Activated CD8-positive, alpha-beta memory T cell treated with anti-CD3 and anti-CD28 coated beads, Interleukin-2, amount 10 ng/mL, durations not matched to agents 7 days and 5 days (primary cell): ENCODE measurements at regions not wholly inside any gene's neighbourhood (a gene's known extent, or its start where the extent isn't known, plus 50 kb on each side); places are given as distances from the start of the nearest gene placed in this dataset.

ENCODE experiments used
- ATAC-seq: fragments of 150-1000 bp; cut with Tn5 transposase; one replicate; pipeline ENCODE4 v1.10.0; 2021; ENCODE audit warnings: moderate library complexity
- CTCF ChIA-PET: fragments of 350-600 bp; sonication (Branson Sonifier 250); formaldehyde crosslinking; loops from one replicate; lab custom pipeline; 2021; ENCODE audit warnings: antibody characterized with exemption; lab: Charles Lee
- DNase-seq: peaks from one replicate; pipeline ENCODE4 v3.0.0-alpha.2; 2020
- H3K27ac Mint-ChIP-seq: one replicate; pipeline ENCODE4 v1.8.0; 2021; ENCODE audit warnings: mild to moderate bottlenecking, mixed read lengths
- H3K27me3 Mint-ChIP-seq: one replicate; pipeline ENCODE4 v1.8.0; 2021; ENCODE audit warnings: mixed read lengths
- H3K36me3 Mint-ChIP-seq: one replicate; pipeline ENCODE4 v1.8.0; 2021; ENCODE audit warnings: mild to moderate bottlenecking, mixed read lengths
- H3K4me1 Mint-ChIP-seq: one replicate; pipeline ENCODE4 v1.8.0; 2021; ENCODE audit warnings: mixed read lengths
- H3K4me3 Mint-ChIP-seq: one replicate; pipeline ENCODE4 v1.8.0; 2021; ENCODE audit warnings: mild to moderate bottlenecking, moderate library complexity, mixed read lengths
- H3K9me3 Mint-ChIP-seq: one replicate; pipeline ENCODE4 v1.8.0; 2022; ENCODE audit warnings: low read depth, mixed read lengths

GRCh38 chr3:193874997-193875593 is 260.9 kb upstream of the HES1 start:
- no peaks in the 10 kb centered on the region for H3K9me3 Mint-ChIP-seq
- H3K27me3 Mint-ChIP-seq = peaks cover 41% of the 10 kb centered on the region
- DNase-seq = no peak
- H3K36me3 Mint-ChIP-seq = no peaks in the 10 kb centered on the region
- H3K4me3 Mint-ChIP-seq = no peak overlapping the region
- CTCF ChIA-PET = no interaction called here
- ATAC-seq = no peak
- peaks cover 5% of the 10 kb centered on the region for H3K4me1 Mint-ChIP-seq
- no peak overlapping the region for H3K27ac Mint-ChIP-seq

- peaks cover 34% of the 10 kb centered on the region for H3K27me3 Mint-ChIP-seq
- ATAC-seq (no peak), DNase-seq (no peak)
- no peaks in the 10 kb centered on the region for H3K36me3 Mint-ChIP-seq
- H3K4me1 Mint-ChIP-seq = peaks cover 2% of the 10 kb centered on the region
- H3K27ac Mint-ChIP-seq = no peak overlapping the region
- H3K9me3 Mint-ChIP-seq = no peaks in the 10 kb centered on the region
- CTCF ChIA-PET = no interaction called here
- H3K4me3 Mint-ChIP-seq = no peak overlapping the region
Measured at GRCh38 chr3:193875601-193876321, 260.2 kb upstream of the HES1 start.

GRCh38 chr3:193879099-193879863 is 256.7 kb upstream of the HES1 start:
- Mint-ChIP-seq H3K36me3 (no peaks in the 10 kb centered on the region), H3K9me3 (no peaks in the 10 kb centered on the region), H3K27ac (no peak overlapping the region), H3K4me3 (no peak overlapping the region), H3K4me1 (no peaks in the 10 kb centered on the region), H3K27me3 (peaks cover 29% of the 10 kb centered on the region)
- CTCF ChIA-PET = no interaction called here
- ATAC-seq (no peak), DNase-seq (no peak)

GRCh38 chr3:193879864-193880242 is 256.1 kb upstream of the HES1 start:
- H3K36me3 Mint-ChIP-seq = no peaks in the 10 kb centered on the region
- H3K27me3 Mint-ChIP-seq = peaks cover 27% of the 10 kb centered on the region
- ATAC-seq (no peak), DNase-seq (no peak)
- no peak overlapping the region for H3K4me3 Mint-ChIP-seq
- H3K27ac Mint-ChIP-seq = no peak overlapping the region
- H3K4me1 Mint-ChIP-seq = no peaks in the 10 kb centered on the region
- CTCF ChIA-PET = no interaction called here
- H3K9me3 Mint-ChIP-seq = no peaks in the 10 kb centered on the region

GRCh38 chr3:193882091-193882490 is 253.9 kb upstream of the HES1 start:
- no peak for DNase-seq
- CTCF ChIA-PET = no interaction called here
- Mint-ChIP-seq H3K27me3 (peaks cover 16% of the 10 kb centered on the region), H3K4me3 (no peak overlapping the region), H3K9me3 (no peaks in the 10 kb centered on the region), H3K27ac (no peak overlapping the region), H3K36me3 (no peaks in the 10 kb centered on the region), H3K4me1 (no peaks in the 10 kb centered on the region)
- no peak for ATAC-seq

- no peak overlapping the region for H3K4me3 Mint-ChIP-seq
- peaks cover 12% of the 10 kb centered on the region for H3K27me3 Mint-ChIP-seq
- no peaks in the 10 kb centered on the region for H3K36me3 Mint-ChIP-seq
- no peaks in the 10 kb centered on the region for H3K4me1 Mint-ChIP-seq
- H3K27ac Mint-ChIP-seq = no peak overlapping the region
- H3K9me3 Mint-ChIP-seq = no peaks in the 10 kb centered on the region
- ATAC-seq (no peak), DNase-seq (no peak)
- CTCF ChIA-PET = no interaction called here
Measured at GRCh38 chr3:193883551-193883950, 252.4 kb upstream of the HES1 start.

- CTCF ChIA-PET = no interaction called here
- Mint-ChIP-seq H3K36me3 (no peaks in the 10 kb centered on the region), H3K27me3 (peaks cover 11% of the 10 kb centered on the region), H3K4me3 (no peak overlapping the region), H3K4me1 (no peaks in the 10 kb centered on the region), H3K27ac (no peak overlapping the region), H3K9me3 (no peaks in the 10 kb centered on the region)
- ATAC-seq (no peak), DNase-seq (no peak)
Measured at GRCh38 chr3:193884027-193884426, 251.9 kb upstream of the HES1 start.

- no peaks in the 10 kb centered on the region for H3K4me1 Mint-ChIP-seq
- no peak for ATAC-seq
- CTCF ChIA-PET = no interaction called here
Measured at GRCh38 chr3:193884652-193885051, 251.3 kb upstream of the HES1 start.

GRCh38 chr3:193885832-193886231 is 250.1 kb upstream of the HES1 start:
- Mint-ChIP-seq H3K4me3 (no peak overlapping the region), H3K27ac (no peak overlapping the region), H3K36me3 (no peaks in the 10 kb centered on the region), H3K27me3 (peaks cover 2% of the 10 kb centered on the region), H3K4me1 (no peaks in the 10 kb centered on the region), H3K9me3 (no peaks in the 10 kb centered on the region)
- DNase-seq (no peak), ATAC-seq (no peak)
- CTCF ChIA-PET = no interaction called here

More at GRCh38 chr3:193884652-193885051, 251.3 kb upstream of the HES1 start:
- no peak for DNase-seq
- H3K36me3 Mint-ChIP-seq = no peaks in the 10 kb centered on the region
- H3K27me3 Mint-ChIP-seq = peaks cover 6% of the 10 kb centered on the region
- H3K4me3 Mint-ChIP-seq = no peak overlapping the region
- no peak overlapping the region for H3K27ac Mint-ChIP-seq
- H3K9me3 Mint-ChIP-seq = no peaks in the 10 kb centered on the region

- H3K4me3 Mint-ChIP-seq = no peak overlapping the region
- CTCF ChIA-PET = no interaction called here
- H3K27me3 Mint-ChIP-seq = peaks cover 2% of the 10 kb centered on the region
Measured at GRCh38 chr3:193890016-193890897, 245.7 kb upstream of the HES1 start.

GRCh38 chr3:193894121-193894863 is 241.7 kb upstream of the HES1 start:
- H3K4me1 Mint-ChIP-seq = no peaks in the 10 kb centered on the region
- no peak overlapping the region for H3K4me3 Mint-ChIP-seq
- H3K36me3 Mint-ChIP-seq = no peaks in the 10 kb centered on the region
- DNase-seq (no peak), ATAC-seq (no peak)
- H3K27me3 Mint-ChIP-seq = peaks cover 2% of the 10 kb centered on the region
- CTCF ChIA-PET = no interaction called here
- no peak overlapping the region for H3K27ac Mint-ChIP-seq
- H3K9me3 Mint-ChIP-seq = no peaks in the 10 kb centered on the region

More at GRCh38 chr3:193890016-193890897, 245.7 kb upstream of the HES1 start:
- Mint-ChIP-seq H3K36me3 (no peaks in the 10 kb centered on the region), H3K9me3 (no peaks in the 10 kb centered on the region), H3K4me1 (no peaks in the 10 kb centered on the region), H3K27ac (no peak overlapping the region)
- DNase-seq = no peak
- ATAC-seq = no peak

GRCh38 chr3:193895409-193895808 is 240.5 kb upstream of the HES1 start:
- CTCF ChIA-PET = no interaction called here
- ATAC-seq (no peak), DNase-seq (no peak)
- H3K9me3 Mint-ChIP-seq = no peaks in the 10 kb centered on the region
- H3K4me3 Mint-ChIP-seq = no peak overlapping the region
- no peaks in the 10 kb centered on the region for H3K4me1 Mint-ChIP-seq
- no peaks in the 10 kb centered on the region for H3K36me3 Mint-ChIP-seq
- peaks cover 5% of the 10 kb centered on the region for H3K27me3 Mint-ChIP-seq
- no peak overlapping the region for H3K27ac Mint-ChIP-seq
